H9 (cell line): ENCODE measurements at regions not wholly inside any gene's neighbourhood (a gene's known extent, or its start where the extent isn't known, plus 50 kb on each side); places are given as distances from the start of the nearest gene placed in this dataset.

Source experiments
- DNase-seq: peaks from one replicate; pipeline ENCODE4 v3.0.0-alpha.2; 2017
- H2AFZ ChIP-seq: one replicate; pipeline ENCODE4 v1.6.1; 2013; ENCODE audit warnings: mild to moderate bottlenecking, low read length, control low read depth, moderate library complexity
- H2AK5ac ChIP-seq: 2 replicates; pipeline ENCODE4 v1.6.1; 2013; ENCODE audit warnings: low read length, control low read depth, mixed read lengths; ENCODE audit not compliant: insufficient read length
- H2BK120ac ChIP-seq: one replicate; pipeline ENCODE4 v1.6.1; 2013; ENCODE audit warnings: low read depth, mild to moderate bottlenecking, low read length, control low read depth, inconsistent platforms; ENCODE audit not compliant: poor library complexity, severe bottlenecking
- H2BK12ac ChIP-seq: 2 replicates; pipeline ENCODE4 v1.6.1; 2013; ENCODE audit warnings: low read length, control low read depth, mixed read lengths, low read depth; ENCODE audit not compliant: insufficient read length
- H2BK15ac ChIP-seq: 2 replicates; pipeline ENCODE4 v1.6.1; 2013; ENCODE audit warnings: low read depth, low read length, control low read depth
- H2BK20ac ChIP-seq: one replicate; pipeline ENCODE4 v1.6.1; 2013; ENCODE audit warnings: low read depth, mild to moderate bottlenecking, low read length, control low read depth, inconsistent platforms; ENCODE audit not compliant: poor library complexity, severe bottlenecking
- H2BK5ac ChIP-seq: 2 replicates; pipeline ENCODE4 v1.6.1; 2013; ENCODE audit warnings: low read length, control low read depth, mixed read lengths; ENCODE audit not compliant: insufficient read length
- H3K14ac ChIP-seq: 2 replicates; pipeline ENCODE4 v1.6.1; 2013; ENCODE audit warnings: low read length, control low read depth; ENCODE audit not compliant: insufficient read depth
- H3K18ac ChIP-seq: 2 replicates; pipeline ENCODE4 v1.6.1; 2013; ENCODE audit warnings: low read depth, mild to moderate bottlenecking, mixed read lengths, low read length, control low read depth; ENCODE audit not compliant: insufficient read length
- H3K23ac ChIP-seq: 2 replicates; pipeline ENCODE4 v1.6.1; 2013; ENCODE audit warnings: low read length, control low read depth, mixed read lengths, low read depth; ENCODE audit not compliant: insufficient read length
- H3K23me2 ChIP-seq: 2 replicates; pipeline ENCODE4 v1.6.1; 2013; ENCODE audit warnings: low read depth, mild to moderate bottlenecking, mixed read lengths, low read length, control low read depth; ENCODE audit not compliant: insufficient read length, poor library complexity, severe bottlenecking
- H3K27ac ChIP-seq: 2 replicates; pipeline ENCODE4 v1.5.1; 2013; ENCODE audit warnings: low read length, control low read depth, mixed read lengths, low read depth; ENCODE audit not compliant: insufficient read length
- H3K27me3 ChIP-seq: 2 replicates; pipeline ENCODE4 v1.6.1; 2013; ENCODE audit warnings: low read length, control low read depth, inconsistent platforms; ENCODE audit not compliant: insufficient read depth
- H3K4ac ChIP-seq: 2 replicates; pipeline ENCODE4 v1.6.1; 2013; ENCODE audit warnings: low read depth, mild to moderate bottlenecking, control low read depth, inconsistent platforms, low read length, moderate library complexity
- H3K4me1 ChIP-seq: 2 replicates; pipeline ENCODE4 v1.6.1; 2013; ENCODE audit warnings: low read length, control low read depth, inconsistent platforms; ENCODE audit not compliant: insufficient read depth
- H3K4me2 ChIP-seq: 2 replicates; pipeline ENCODE4 v1.6.1; 2013; ENCODE audit warnings: low read length, control low read depth, mixed read lengths; ENCODE audit not compliant: insufficient read length, insufficient read depth
- H3K56ac ChIP-seq: 2 replicates; pipeline ENCODE4 v1.6.1; 2013; ENCODE audit warnings: low read depth, mild to moderate bottlenecking, mixed read lengths, low read length, control low read depth; ENCODE audit not compliant: insufficient read length
- H3K79me1 ChIP-seq: 2 replicates; pipeline ENCODE4 v1.6.1; 2013; ENCODE audit warnings: low read depth, mild to moderate bottlenecking, moderate library complexity, low read length, control low read depth, inconsistent platforms; ENCODE audit not compliant: insufficient read depth, poor library complexity, severe bottlenecking
- H3K79me2 ChIP-seq: 2 replicates; pipeline ENCODE4 v1.6.1; 2013; ENCODE audit warnings: low read length, control low read depth, inconsistent platforms; ENCODE audit not compliant: insufficient read depth
- H3K9ac ChIP-seq: 2 replicates; pipeline ENCODE4 v1.6.1; 2013; ENCODE audit warnings: low read length, control low read depth, mixed read lengths; ENCODE audit not compliant: insufficient read length; ENCODE audit errors: extremely low read depth
- H3K9me3 ChIP-seq: one replicate; pipeline ENCODE4 v1.6.1; 2013; ENCODE audit warnings: low read depth, low read length, inconsistent platforms; ENCODE audit not compliant: control insufficient read depth
- H3T11ph ChIP-seq: one replicate; pipeline ENCODE4 v1.6.1; 2013; ENCODE audit warnings: mild to moderate bottlenecking, low read length, control low read depth, inconsistent platforms
- H4K20me1 ChIP-seq: one replicate; pipeline ENCODE4 v1.6.1; 2013; ENCODE audit not compliant: control insufficient read depth, insufficient read length, insufficient read depth
- H4K5ac ChIP-seq: 2 replicates; pipeline ENCODE4 v1.6.1; 2013; ENCODE audit warnings: low read depth, mild to moderate bottlenecking, mixed read lengths, low read length, control low read depth; ENCODE audit not compliant: insufficient read length
- H4K8ac ChIP-seq: replicated peaks from 2 replicates; pipeline ENCODE4 v1.6.1; 2013; ENCODE audit warnings: low read length, control low read depth, mixed read lengths, low read depth; ENCODE audit not compliant: insufficient read length
- H4K91ac ChIP-seq: 2 replicates; pipeline ENCODE4 v1.6.1; 2013; ENCODE audit warnings: low read depth, mild to moderate bottlenecking, moderate library complexity, mixed read lengths, low read length, control low read depth; ENCODE audit not compliant: insufficient read length
- H3K27ac Mint-ChIP-seq, 3 experiments: 2 replicates in 2 of 3; 3 replicates in 1 of 3; pipeline ENCODE4 v1.8.0; 2020 to 2021; ENCODE audit warnings: mixed read lengths in 3 of 3, mild to moderate bottlenecking in 1 of 3, moderate library complexity in 1 of 3
- H3K27me3 Mint-ChIP-seq: 2 replicates; pipeline ENCODE4 v1.8.0; 2021; ENCODE audit warnings: low read depth, mild to moderate bottlenecking, moderate library complexity, mixed read lengths
- H3K36me3 Mint-ChIP-seq, 3 experiments: 2 replicates in 2 of 3; 3 replicates in 1 of 3; pipeline ENCODE4 v1.8.0; 2020 to 2021; ENCODE audit warnings: low read depth in 3 of 3, mixed read lengths in 3 of 3; ENCODE audit not compliant: insufficient read depth in 1 of 3
- H3K4me1 Mint-ChIP-seq, 2 experiments: 2 replicates each; pipeline ENCODE4 v1.8.0; 2020; ENCODE audit warnings: mixed read lengths in 2 of 2
- H3K4me3 Mint-ChIP-seq, 2 experiments: 2 replicates in 1 of 2; 3 replicates in 1 of 2; pipeline ENCODE4 v1.8.0; 2020 to 2021; ENCODE audit warnings: mild to moderate bottlenecking in 2 of 2, mixed read lengths in 2 of 2, moderate library complexity in 1 of 2
- H3K9me3 Mint-ChIP-seq, 2 experiments: 2 replicates in 1 of 2; 3 replicates in 1 of 2; pipeline ENCODE4 v1.8.0; 2020; ENCODE audit warnings: mild to moderate bottlenecking in 2 of 2, mixed read lengths in 2 of 2, moderate library complexity in 1 of 2
- WGBS: extraction: QIAGEN DNeasy Blood & Tissue Kit; methylation state at CpG from one replicate; pipeline ENCODE4 v1.1.7; 2013; ENCODE audit warnings: missing lambda C conversion rate, low lambda C conversion rate, mixed read lengths; ENCODE audit not compliant: insufficient read length; ENCODE audit errors: extremely low coverage; 5-methylcytosine and 5-hydroxymethylcytosine counted together
- TF ChIP-seq, protein P1 (sequence below): fragments of 200-600 bp; sonication (generic); conservative IDR thresholded peaks from 3 replicates; pipeline ENCODE4 v1.8.0; 2021; ENCODE audit warnings: antibody characterized with exemption, mild to moderate bottlenecking

DNA sequence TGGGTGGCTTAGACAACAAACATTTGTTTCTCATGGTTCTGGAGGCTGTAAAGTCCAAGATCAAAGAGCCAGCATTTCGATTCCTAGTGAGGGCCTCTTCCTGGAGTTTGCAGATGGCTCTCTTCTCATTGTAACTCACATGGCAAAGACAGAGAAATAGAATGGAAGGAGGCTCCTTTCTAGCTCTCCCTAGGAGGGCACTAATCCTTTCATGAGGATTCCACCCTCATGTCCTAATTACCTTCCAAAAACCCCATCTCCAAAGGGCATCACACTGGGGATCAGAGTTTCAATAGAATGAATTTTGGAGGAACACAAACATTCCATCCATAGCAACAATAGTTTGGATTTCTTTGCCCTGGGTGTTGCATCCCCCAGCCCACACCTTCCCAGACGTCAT, 247.3 kb downstream of the TTLL7 start:
- Histone ChIP-seq H2AK5ac (no peak overlapping the region), H3K14ac (no peak overlapping the region), H3K4ac (no peak overlapping the region), H2BK120ac (no peak overlapping the region), H4K20me1 (no peaks in the 10 kb centered on the region), H3K79me1 (no peaks in the 10 kb centered on the region), H2BK15ac (no peak overlapping the region), H3K23me2 (no peaks in the 10 kb centered on the region), H4K5ac (no peak overlapping the region), H3K18ac (no peak overlapping the region), H3K4me2 (no peak overlapping the region), H3K23ac (no peak overlapping the region), H3K9me3 (no peaks in the 10 kb centered on the region), H3K56ac (no peak overlapping the region), H2BK5ac (no peak overlapping the region), H3T11ph (no peak overlapping the region), H4K91ac (no peak overlapping the region), H3K79me2 (no peaks in the 10 kb centered on the region), H3K27ac (no peak overlapping the region), H3K4me1 (no peaks in the 10 kb centered on the region), H3K27me3 (no peaks in the 10 kb centered on the region), H2AFZ (no peak overlapping the region), H4K8ac (no peak overlapping the region), H3K9ac (no peak overlapping the region), H2BK12ac (no peak overlapping the region), H2BK20ac (no peak overlapping the region)
- WGBS: no CpG with 5 or more reads among the region's 2 CpGs
- peaks cover 3 to 19% (median 7%) of the 10 kb centered on the region in 3 experiments for H3K36me3 Mint-ChIP-seq
- no peaks in the 10 kb centered on the region for H3K27me3 Mint-ChIP-seq
- no peak for DNase-seq
- peaks cover 13 to 17% of the 10 kb centered on the region in 2 experiments for H3K9me3 Mint-ChIP-seq
- no peak overlapping the region for H3K4me3 Mint-ChIP-seq
- H3K4me1 Mint-ChIP-seq: peaks cover 10 to 26% of the 10 kb centered on the region in 2 experiments
- peak overlapping the region in 2 of 3 experiments; percentile 7 to 86; a peak in 3 of 7 replicates for H3K27ac Mint-ChIP-seq
- TF ChIP-seq, protein P1, sequence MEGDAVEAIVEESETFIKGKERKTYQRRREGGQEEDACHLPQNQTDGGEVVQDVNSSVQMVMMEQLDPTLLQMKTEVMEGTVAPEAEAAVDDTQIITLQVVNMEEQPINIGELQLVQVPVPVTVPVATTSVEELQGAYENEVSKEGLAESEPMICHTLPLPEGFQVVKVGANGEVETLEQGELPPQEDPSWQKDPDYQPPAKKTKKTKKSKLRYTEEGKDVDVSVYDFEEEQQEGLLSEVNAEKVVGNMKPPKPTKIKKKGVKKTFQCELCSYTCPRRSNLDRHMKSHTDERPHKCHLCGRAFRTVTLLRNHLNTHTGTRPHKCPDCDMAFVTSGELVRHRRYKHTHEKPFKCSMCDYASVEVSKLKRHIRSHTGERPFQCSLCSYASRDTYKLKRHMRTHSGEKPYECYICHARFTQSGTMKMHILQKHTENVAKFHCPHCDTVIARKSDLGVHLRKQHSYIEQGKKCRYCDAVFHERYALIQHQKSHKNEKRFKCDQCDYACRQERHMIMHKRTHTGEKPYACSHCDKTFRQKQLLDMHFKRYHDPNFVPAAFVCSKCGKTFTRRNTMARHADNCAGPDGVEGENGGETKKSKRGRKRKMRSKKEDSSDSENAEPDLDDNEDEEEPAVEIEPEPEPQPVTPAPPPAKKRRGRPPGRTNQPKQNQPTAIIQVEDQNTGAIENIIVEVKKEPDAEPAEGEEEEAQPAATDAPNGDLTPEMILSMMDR: no peak
